NCI-H1048 (cell line): ENCODE measurements at regions not wholly inside any gene's neighbourhood (a gene's known extent, or its start where the extent isn't known, plus 50 kb on each side); places are given as distances from the start of the nearest gene placed in this dataset.

ENCODE experiments used
- DNase-seq: peaks from one replicate; lab custom pipeline; 2025; lab: John Stamatoyannopoulos, UW

GRCh38 chr14:26766726-26767125 lies 168.9 kb upstream of the NOVA1 start:
- no peak for DNase-seq

GRCh38 chr14:26773906-26774593 lies 176.2 kb upstream of the NOVA1 start:
- no peak for DNase-seq

GRCh38 chr14:26775765-26776563 lies 178.1 kb upstream of the NOVA1 start:
- no peak for DNase-seq

GRCh38 chr14:26791117-26791806 lies 193.4 kb upstream of the NOVA1 start:
- no peak for DNase-seq

- no peak for DNase-seq
Observed at GRCh38 chr14:26794731-26795130, 196.9 kb upstream of the NOVA1 start.

GRCh38 chr14:26808407-26808806 lies 210.6 kb upstream of the NOVA1 start:
- no peak for DNase-seq

GRCh38 chr14:26810631-26811030 lies 212.8 kb upstream of the NOVA1 start:
- no peak for DNase-seq

GRCh38 chr14:26811756-26812305 lies 214.0 kb upstream of the NOVA1 start:
- no peak for DNase-seq

- DNase-seq: no peak
Observed at GRCh38 chr14:26820138-26820537, 222.3 kb upstream of the NOVA1 start.

- no peak for DNase-seq
Observed at GRCh38 chr14:26820572-26820971, 222.7 kb upstream of the NOVA1 start.

- peak; percentile 71 for DNase-seq
Observed at GRCh38 chr14:26828741-26829140, 230.9 kb upstream of the NOVA1 start.

GRCh38 chr14:26833621-26834176 lies 235.9 kb upstream of the NOVA1 start:
- DNase-seq: no peak

- no peak for DNase-seq
Observed at GRCh38 chr14:26835979-26836570, 238.2 kb upstream of the NOVA1 start.

GRCh38 chr14:26839481-26839880 lies 241.6 kb upstream of the NOVA1 start:
- no peak for DNase-seq

GRCh38 chr14:26841326-26841725 lies 243.5 kb upstream of the NOVA1 start:
- no peak for DNase-seq

- DNase-seq: no peak
Observed at GRCh38 chr14:26841920-26842741, 244.3 kb upstream of the NOVA1 start.

- DNase-seq: no peak
Observed at GRCh38 chr14:26845151-26845818, 247.5 kb upstream of the NOVA1 start.

GRCh38 chr14:26846388-26846787 lies 248.6 kb upstream of the NOVA1 start:
- no peak for DNase-seq

- no peak for DNase-seq
Observed at GRCh38 chr14:26849514-26849913, 251.7 kb upstream of the NOVA1 start.

GRCh38 chr14:26851793-26852192 lies 254.0 kb upstream of the NOVA1 start:
- DNase-seq: no peak
